ENCODE measurements at regions not wholly inside any gene's neighbourhood (a gene's known extent, or its start where the extent isn't known, plus 50 kb on each side); places are given as distances from the start of the nearest gene placed in this dataset.
A peak's percentile ranks its signal among the peaks of the same experiment; 100 is the strongest.
"Not testable (repeated sequence)": the region's sequence is repeated elsewhere in the genome, so short reads cannot be mapped to it uniquely, and the experiment has no call there.

DNA sequence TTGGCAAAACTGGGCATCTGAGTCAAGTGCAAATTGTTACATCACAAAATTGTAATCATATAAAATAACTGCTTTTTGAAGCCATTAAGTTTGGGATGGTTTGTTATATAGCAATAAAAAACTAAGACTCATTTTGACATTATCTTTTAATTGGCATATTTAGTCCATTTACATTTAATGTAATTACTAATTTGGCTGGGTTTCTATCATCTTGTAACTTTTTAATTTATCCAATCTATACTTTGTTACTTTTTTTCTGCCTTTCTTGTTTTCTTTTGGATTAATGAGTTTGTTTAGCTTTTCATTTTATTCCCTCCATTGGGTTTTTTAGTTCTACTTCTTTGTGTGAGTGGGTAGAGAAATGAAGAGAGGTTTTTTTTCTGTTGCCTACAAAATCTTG, 76.3 kb downstream of the DRAM2 start:
- DNase-seq (ENCODE audit: low read depth): no peak

DNA sequence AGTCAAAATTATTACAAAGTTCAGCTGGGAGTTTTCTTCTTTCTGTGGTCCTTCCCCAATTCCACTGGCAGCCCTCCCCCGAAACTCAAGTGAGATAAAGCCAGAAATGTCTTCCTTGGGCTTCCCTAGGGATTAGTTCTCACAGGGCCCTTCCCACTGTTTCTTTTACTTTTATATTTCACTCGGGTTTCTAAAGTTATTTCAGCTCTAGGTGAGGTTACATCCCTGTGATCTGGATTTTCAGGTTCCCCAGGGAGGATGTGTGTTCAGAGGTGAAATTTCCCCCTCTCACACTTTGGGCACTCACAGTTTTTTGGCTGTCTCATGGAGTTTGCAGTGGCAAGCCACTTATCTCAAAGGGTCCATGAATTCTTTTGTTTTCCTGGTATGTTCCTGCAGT, 77.3 kb downstream of the DRAM2 start:
- DNase-seq (ENCODE audit: low read depth): no peak

DNA sequence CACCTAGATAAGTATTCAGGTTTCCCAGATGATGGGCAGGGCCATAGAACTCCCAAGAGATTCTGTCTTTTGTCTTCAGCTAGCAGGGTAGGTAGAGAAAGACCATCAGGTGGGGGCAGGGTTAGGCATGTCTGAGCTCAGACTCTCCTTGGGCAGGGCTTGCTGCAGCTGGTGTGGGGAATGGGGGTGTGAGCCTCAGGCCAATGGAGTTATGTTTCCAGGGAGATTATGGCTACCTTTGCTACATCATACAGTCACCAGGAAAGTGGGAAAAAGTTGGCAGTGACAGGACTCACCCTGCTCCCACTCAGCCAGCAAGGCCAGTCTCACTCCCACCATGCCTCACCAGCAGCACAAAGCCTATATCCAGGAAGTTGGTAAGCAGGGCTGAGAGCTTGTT, 77.8 kb downstream of the DRAM2 start:
- DNase-seq (ENCODE audit: low read depth): no peak

DNA sequence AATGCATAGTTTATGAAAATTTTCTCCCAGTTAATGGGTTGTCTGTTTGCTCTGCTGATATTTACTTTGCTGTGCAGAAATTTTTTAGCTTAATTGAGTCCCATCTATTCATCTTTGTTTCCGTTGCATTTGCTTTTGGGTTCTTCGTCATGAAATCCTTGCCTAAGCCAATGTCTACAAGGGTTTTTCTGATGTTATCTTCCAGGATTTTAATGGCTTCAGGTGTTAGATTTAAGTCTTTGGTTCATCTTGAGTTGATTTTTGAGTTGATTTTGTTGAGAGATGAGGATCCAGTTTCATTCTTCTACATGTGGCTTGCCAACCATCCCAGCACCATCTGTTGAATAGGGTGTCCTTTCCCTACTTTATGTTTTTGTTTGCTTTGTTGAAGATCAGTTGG, 85.2 kb downstream of the DRAM2 start:
- no peak for DNase-seq (ENCODE audit: low read depth)

DNA sequence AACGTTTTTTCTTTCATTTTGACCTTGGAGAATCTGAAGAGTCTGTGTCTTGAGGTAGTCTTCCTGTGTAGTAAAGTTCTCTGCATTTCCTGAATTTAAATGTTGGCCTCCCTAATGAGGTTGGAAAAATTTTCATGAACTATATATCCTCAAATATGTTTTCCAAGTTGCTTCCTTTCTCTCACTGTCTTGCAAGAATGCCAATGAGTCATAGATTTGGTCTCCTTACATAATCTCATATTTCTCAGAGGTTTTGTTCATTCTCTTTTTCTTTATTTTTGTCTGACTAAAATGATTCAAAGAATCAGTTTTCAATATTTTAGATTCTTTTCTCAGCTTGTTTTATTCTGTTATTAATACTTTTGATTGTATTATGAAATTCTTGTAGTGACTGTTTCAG, 87.6 kb downstream of the DRAM2 start:
- DNase-seq (ENCODE audit: low read depth): no peak

DNA sequence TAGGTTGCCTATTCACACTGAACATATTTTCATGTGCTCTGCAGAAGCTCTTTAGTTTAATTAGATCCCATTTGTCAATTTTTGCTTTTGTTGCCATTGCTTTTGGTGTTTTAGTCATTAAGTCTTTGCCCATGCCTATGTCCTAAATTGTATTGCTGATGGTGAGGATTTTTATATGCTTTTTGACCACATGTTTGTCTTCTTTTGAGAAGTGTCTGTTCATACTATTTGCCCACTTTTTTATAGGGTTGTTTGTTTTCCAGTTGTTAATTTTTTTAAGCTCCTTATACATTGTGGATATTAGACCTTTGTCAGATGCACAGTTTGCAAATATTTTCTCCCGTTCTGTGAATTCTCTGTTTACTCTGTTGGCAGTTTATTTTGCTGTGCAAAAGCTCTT, 84.5 kb upstream of the LRIF1 start:
- DNase-seq (ENCODE audit: low read depth): not testable (repeated sequence)

DNA sequence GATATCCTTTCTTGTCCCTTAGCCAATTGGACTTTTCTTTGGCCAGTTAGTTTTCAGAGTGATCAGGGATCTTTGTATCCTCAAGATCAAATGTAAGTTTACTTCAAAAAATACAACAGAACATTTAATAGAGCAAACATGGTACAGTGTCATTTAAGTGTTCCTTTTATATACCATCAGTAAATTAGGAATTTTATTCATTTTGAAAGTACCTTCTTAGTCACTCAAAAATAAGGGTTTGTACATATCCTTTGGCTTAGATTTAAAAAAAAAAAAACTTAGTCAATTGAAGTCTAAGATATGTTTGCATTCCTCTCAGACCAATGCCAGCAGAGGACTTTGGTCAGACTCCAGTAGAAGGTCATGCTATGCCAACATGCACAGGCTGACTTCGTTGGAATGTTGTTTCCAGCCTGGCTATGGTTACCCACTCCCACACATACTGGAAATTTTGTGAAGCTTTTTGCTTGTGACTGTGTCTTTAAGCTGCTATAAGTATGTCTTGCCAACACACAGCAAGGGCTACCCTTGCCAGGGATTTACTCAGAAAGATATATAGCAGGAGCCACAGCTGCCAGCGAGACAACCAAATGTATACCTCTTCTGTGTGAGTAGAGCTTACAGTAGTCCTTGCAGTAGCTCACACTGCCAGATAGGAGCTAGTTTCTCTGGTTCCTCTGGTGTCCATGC, 81.5 kb upstream of the LRIF1 start:
- no peak for DNase-seq (ENCODE audit: low read depth)

DNA sequence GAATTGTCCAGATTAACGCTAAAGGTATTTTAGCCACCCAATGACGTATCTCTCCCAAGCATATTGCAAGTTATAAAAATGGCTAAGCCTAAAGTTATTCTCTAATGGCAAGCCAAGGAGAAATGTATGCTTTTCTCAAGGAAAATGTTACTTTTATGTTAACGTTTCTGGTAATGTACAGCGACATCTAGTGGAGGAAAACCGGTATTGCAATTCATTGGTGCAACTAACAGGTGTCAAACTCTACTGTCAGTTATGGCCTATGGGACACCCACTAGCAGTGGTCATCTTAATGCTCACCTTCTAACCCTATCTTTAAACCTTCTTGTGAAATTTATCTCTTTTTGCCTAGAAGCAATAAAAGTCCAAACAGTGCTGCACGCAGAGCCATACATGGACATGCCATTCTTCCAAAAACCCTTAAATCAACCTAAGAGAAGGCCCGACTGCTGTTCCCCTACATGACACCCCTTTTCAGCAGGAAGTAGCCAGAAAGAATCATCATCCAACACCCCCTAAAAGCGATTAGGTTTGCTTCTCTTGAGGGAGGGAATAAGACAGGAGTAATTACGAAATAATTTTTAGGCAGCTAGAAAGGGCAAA, 68.7 kb upstream of the LRIF1 start:
- DNase-seq (ENCODE audit: low read depth): peak; percentile 35

DNA sequence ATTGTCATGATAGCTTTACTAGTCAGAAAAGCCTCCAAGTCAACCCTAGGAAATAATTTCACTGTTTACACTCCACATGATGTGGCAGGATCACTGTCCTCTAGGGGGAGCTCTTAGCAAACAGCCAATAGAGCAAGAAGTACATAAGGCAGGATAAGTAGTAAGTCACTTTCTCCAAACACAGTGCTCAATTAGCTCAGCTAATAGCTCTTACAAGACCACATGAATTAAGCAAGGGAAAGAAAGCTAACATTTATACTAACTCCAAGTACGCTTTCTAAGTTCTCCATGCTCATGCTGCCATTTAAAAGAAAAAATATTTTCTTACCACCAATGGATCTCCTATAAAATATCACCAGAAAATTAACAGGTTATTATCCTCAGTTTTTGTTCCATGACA, 66.9 kb upstream of the LRIF1 start:
- DNase-seq (ENCODE audit: low read depth): peak; percentile 59

DNA sequence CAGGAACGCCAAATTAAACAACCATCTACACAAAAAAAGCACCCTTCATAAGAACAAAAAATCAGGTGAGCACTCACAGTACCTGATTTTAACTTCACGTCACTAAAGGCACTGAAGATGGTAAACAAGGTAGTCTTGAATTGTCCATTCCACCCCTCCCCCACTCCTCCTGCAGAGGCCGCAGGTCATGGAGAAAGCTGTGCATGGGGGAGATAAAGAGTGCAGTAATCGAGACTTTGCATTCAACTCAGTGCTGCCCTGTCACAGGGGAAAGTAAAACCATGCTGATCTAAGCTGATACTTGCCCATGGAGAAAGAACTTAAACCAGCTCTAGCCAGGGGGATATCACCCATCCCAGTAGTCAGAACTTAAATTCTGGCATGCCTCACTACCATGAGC, 61.4 kb upstream of the LRIF1 start:
- no peak for DNase-seq (ENCODE audit: low read depth)

DNA sequence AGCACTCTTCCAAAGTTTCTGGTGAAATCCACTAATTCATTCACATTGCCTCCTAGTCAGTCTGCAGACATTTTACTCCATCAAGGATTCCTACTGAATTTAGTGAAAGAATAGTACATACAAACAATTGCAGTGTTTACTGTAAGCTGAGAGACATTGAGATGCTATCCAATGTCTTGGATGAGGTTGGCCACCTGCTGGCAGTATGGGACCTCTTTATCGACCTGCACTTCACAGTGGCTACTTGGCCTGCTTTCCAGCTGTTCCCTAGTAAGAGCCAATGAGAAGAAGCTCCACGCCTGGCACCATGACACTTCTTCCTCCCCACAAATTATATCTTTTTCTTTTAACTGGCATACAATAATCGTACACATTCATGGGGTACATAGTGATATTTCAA, 51.5 kb upstream of the LRIF1 start:
- DNase-seq (ENCODE audit: low read depth): no peak

Measured in M059J (cell line).